ENCODE measurements at regions not wholly inside any gene's neighbourhood (a gene's known extent, or its start where the extent isn't known, plus 50 kb on each side); places are given as distances from the start of the nearest gene placed in this dataset.
"Not testable (repeated sequence)": the region's sequence is repeated elsewhere in the genome, so short reads cannot be mapped to it uniquely, and the experiment has no call there.

DNA sequence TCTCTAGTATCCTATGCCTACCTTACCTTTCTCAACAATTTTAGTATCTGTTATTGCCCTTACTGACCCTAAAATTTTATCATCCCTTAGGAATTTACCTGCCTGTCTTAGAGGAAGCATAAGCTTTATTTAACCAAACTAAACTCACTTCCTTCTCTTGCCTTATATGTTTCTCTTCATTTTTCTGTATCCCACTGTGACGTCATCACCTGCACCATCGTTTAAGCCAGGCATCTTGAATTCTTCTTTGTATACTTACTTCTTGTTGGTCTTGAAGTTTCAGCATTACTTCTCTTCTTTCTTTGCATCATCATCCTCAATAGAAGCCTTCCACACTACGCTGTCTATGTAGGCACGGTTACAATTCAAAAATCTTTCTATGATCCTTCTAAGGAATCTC, 231.0 kb upstream of the SMIM30 start:
- Histone ChIP-seq H3K27ac (ENCODE audit: insufficient read depth, low read length, poor library complexity, severe bottlenecking) (no peak overlapping the region), H3K4me3 (ENCODE audit: insufficient read depth, low read depth, low read length, poor library complexity, severe bottlenecking) (no peak overlapping the region), H3K36me3 (ENCODE audit: control insufficient read depth, insufficient read depth, low read length) (no peaks in the 10 kb centered on the region), H3K27me3 (replicated peaks; ENCODE audit: control insufficient read depth, insufficient read depth, low read length, poor library complexity, severe bottlenecking) (no peaks in the 10 kb centered on the region), H3K4me1 (ENCODE audit: control insufficient read depth, insufficient read depth, low read length, poor library complexity, severe bottlenecking) (no peaks in the 10 kb centered on the region), H3K9me3 (ENCODE audit: control insufficient read depth, low read length) (no peaks in the 10 kb centered on the region)
- DNase-seq, result no peak

DNA sequence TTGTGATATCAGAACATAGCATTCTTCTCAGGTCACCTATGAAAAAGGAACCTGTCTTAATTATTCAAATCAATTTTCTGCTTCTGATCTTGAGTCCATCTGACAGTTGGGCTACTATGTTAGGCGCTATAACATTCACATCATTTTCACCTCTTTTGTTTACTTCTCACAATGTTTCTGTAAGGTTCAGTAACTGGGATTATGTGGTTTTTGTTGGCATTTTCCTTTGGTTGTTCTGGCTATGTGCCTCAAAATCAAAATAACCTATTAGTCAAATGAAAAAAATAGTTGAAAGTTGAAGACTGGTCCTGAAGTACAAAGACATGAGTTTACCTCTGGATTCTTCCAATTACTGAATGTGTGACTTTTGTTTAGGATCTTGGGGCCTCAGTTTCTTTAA, 221.3 kb upstream of the SMIM30 start:
- Histone ChIP-seq H3K27ac (ENCODE audit: insufficient read depth, low read length, poor library complexity, severe bottlenecking) (no peak overlapping the region), H3K4me3 (ENCODE audit: insufficient read depth, low read depth, low read length, poor library complexity, severe bottlenecking) (no peak overlapping the region), H3K27me3 (replicated peaks; ENCODE audit: control insufficient read depth, insufficient read depth, low read length, poor library complexity, severe bottlenecking) (no peaks in the 10 kb centered on the region), H3K4me1 (ENCODE audit: control insufficient read depth, insufficient read depth, low read length, poor library complexity, severe bottlenecking) (no peaks in the 10 kb centered on the region), H3K9me3 (ENCODE audit: control insufficient read depth, low read length) (no peaks in the 10 kb centered on the region), H3K36me3 (ENCODE audit: control insufficient read depth, insufficient read depth, low read length) (no peaks in the 10 kb centered on the region)
- no peak for DNase-seq

DNA sequence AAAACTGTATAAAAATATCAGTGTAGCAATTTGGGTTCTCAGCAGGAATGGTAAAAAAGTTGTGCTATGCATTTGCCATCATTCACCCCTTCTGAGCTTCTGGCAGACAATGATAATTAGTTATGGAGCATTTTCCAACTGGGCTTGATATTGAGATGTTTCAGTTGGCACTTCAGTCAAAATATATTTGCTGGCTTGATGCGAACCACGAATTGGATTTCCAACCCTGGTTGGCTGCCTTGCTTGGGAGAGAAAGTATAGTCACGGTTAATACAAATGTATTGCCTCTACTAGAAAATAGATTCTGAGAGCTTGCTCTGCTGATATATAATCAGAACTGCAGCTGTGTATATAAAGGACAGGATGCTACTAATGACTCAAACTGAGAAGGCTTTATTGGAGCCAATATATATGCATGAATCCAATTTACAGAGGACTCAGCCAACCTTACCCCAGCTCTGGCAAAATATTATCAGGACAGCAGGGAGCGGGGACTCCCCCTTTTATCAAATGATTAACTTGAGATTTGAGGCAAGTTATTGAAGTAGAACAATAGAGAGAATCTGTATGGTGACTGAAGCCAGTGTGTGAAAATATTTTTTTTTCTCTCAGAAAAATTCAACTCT, 219.8 kb upstream of the SMIM30 start:
- no peaks in the 10 kb centered on the region for H3K36me3 ChIP-seq (ENCODE audit: control insufficient read depth, insufficient read depth, low read length)
- no peak overlapping the region for H3K27ac ChIP-seq (ENCODE audit: insufficient read depth, low read length, poor library complexity, severe bottlenecking)
- no peak overlapping the region for H3K4me3 ChIP-seq (ENCODE audit: insufficient read depth, low read depth, low read length, poor library complexity, severe bottlenecking)
- no peaks in the 10 kb centered on the region for H3K27me3 ChIP-seq (replicated peaks; ENCODE audit: control insufficient read depth, insufficient read depth, low read length, poor library complexity, severe bottlenecking)
- no peaks in the 10 kb centered on the region for H3K9me3 ChIP-seq (ENCODE audit: control insufficient read depth, low read length)
- no peaks in the 10 kb centered on the region for H3K4me1 ChIP-seq (ENCODE audit: control insufficient read depth, insufficient read depth, low read length, poor library complexity, severe bottlenecking)
- DNase-seq, result no peak

DNA sequence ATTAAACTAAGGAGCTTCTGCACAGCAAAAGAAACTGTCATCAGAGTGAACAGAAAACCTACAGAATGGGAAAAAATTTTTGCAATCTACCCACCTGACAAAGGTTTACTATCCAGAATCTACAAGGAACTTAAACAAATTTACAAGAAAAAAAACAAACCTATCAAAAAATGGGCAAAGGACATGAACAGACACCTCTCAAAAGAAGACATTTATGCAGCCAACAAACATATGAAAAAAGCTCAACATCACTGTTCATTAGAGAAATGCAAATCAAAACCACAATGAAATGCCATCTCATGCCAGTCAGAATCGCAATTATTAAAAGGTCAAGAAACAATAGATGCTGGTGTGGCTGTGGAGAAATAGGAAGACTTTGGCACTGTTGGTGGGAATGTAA, 218.5 kb upstream of the SMIM30 start:
- not testable (repeated sequence) for H3K27me3 ChIP-seq (replicated peaks; ENCODE audit: control insufficient read depth, insufficient read depth, low read length, poor library complexity, severe bottlenecking); H3K27ac ChIP-seq (ENCODE audit: insufficient read depth, low read length, poor library complexity, severe bottlenecking); DNase-seq; H3K4me3 ChIP-seq (ENCODE audit: insufficient read depth, low read depth, low read length, poor library complexity, severe bottlenecking); H3K36me3 ChIP-seq (ENCODE audit: control insufficient read depth, insufficient read depth, low read length); H3K9me3 ChIP-seq (ENCODE audit: control insufficient read depth, low read length); H3K4me1 ChIP-seq (ENCODE audit: control insufficient read depth, insufficient read depth, low read length, poor library complexity, severe bottlenecking)

GRCh38 chr7:113331155-113331898, 213.0 kb upstream of the SMIM30 start:
- Histone ChIP-seq H3K27me3 (replicated peaks; ENCODE audit: control insufficient read depth, insufficient read depth, low read length, poor library complexity, severe bottlenecking) (no peaks in the 10 kb centered on the region), H3K4me1 (ENCODE audit: control insufficient read depth, insufficient read depth, low read length, poor library complexity, severe bottlenecking) (no peaks in the 10 kb centered on the region), H3K4me3 (ENCODE audit: insufficient read depth, low read depth, low read length, poor library complexity, severe bottlenecking) (no peak overlapping the region), H3K27ac (ENCODE audit: insufficient read depth, low read length, poor library complexity, severe bottlenecking) (no peak overlapping the region), H3K9me3 (ENCODE audit: control insufficient read depth, low read length) (no peaks in the 10 kb centered on the region), H3K36me3 (ENCODE audit: control insufficient read depth, insufficient read depth, low read length) (no peaks in the 10 kb centered on the region)
- no peak for DNase-seq

GRCh38 chr7:113321201-113321600, 202.8 kb upstream of the SMIM30 start:
- H3K4me3 ChIP-seq (ENCODE audit: insufficient read depth, low read depth, low read length, poor library complexity, severe bottlenecking), result no peak overlapping the region
- no peak for DNase-seq
- no peak overlapping the region for H3K27ac ChIP-seq (ENCODE audit: insufficient read depth, low read length, poor library complexity, severe bottlenecking)
- no peaks in the 10 kb centered on the region for H3K9me3 ChIP-seq (ENCODE audit: control insufficient read depth, low read length)
- H3K36me3 ChIP-seq (ENCODE audit: control insufficient read depth, insufficient read depth, low read length), result no peaks in the 10 kb centered on the region
- no peaks in the 10 kb centered on the region for H3K4me1 ChIP-seq (ENCODE audit: control insufficient read depth, insufficient read depth, low read length, poor library complexity, severe bottlenecking)
- H3K27me3 ChIP-seq (replicated peaks; ENCODE audit: control insufficient read depth, insufficient read depth, low read length, poor library complexity, severe bottlenecking), result no peaks in the 10 kb centered on the region

DNA sequence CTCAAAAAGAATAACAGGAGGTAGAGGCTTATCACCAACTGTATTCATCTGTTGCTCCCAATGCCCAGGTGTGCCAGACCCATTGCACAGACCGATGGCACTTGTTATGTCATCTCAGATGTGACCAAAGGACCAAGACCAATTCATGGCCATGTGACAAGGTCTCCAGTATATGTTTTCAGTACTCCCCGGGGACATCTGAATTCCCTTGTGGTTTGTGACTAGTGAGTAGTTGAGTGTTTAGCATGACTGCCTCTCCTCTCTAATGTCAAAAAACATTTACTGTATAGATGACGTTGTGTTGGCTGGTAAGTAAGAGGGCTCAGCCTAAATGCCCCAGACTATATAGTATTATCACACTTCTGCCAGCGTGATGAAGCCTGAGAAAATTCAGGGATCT, 202.1 kb upstream of the SMIM30 start:
- no peak overlapping the region for H3K4me3 ChIP-seq (ENCODE audit: insufficient read depth, low read depth, low read length, poor library complexity, severe bottlenecking)
- H3K4me1 ChIP-seq (ENCODE audit: control insufficient read depth, insufficient read depth, low read length, poor library complexity, severe bottlenecking), result no peaks in the 10 kb centered on the region
- no peaks in the 10 kb centered on the region for H3K36me3 ChIP-seq (ENCODE audit: control insufficient read depth, insufficient read depth, low read length)
- H3K9me3 ChIP-seq (ENCODE audit: control insufficient read depth, low read length), result no peaks in the 10 kb centered on the region
- no peak overlapping the region for H3K27ac ChIP-seq (ENCODE audit: insufficient read depth, low read length, poor library complexity, severe bottlenecking)
- no peak for DNase-seq
- H3K27me3 ChIP-seq (replicated peaks; ENCODE audit: control insufficient read depth, insufficient read depth, low read length, poor library complexity, severe bottlenecking), result no peaks in the 10 kb centered on the region

GRCh38 chr7:113314594-113314993, 196.2 kb upstream of the SMIM30 start:
- no peaks in the 10 kb centered on the region for H3K27me3 ChIP-seq (replicated peaks; ENCODE audit: control insufficient read depth, insufficient read depth, low read length, poor library complexity, severe bottlenecking)
- no peaks in the 10 kb centered on the region for H3K4me1 ChIP-seq (ENCODE audit: control insufficient read depth, insufficient read depth, low read length, poor library complexity, severe bottlenecking)
- H3K36me3 ChIP-seq (ENCODE audit: control insufficient read depth, insufficient read depth, low read length), result no peaks in the 10 kb centered on the region
- no peaks in the 10 kb centered on the region for H3K9me3 ChIP-seq (ENCODE audit: control insufficient read depth, low read length)
- no peak for DNase-seq
- no peak overlapping the region for H3K27ac ChIP-seq (ENCODE audit: insufficient read depth, low read length, poor library complexity, severe bottlenecking)
- H3K4me3 ChIP-seq (ENCODE audit: insufficient read depth, low read depth, low read length, poor library complexity, severe bottlenecking), result no peak overlapping the region

DNA sequence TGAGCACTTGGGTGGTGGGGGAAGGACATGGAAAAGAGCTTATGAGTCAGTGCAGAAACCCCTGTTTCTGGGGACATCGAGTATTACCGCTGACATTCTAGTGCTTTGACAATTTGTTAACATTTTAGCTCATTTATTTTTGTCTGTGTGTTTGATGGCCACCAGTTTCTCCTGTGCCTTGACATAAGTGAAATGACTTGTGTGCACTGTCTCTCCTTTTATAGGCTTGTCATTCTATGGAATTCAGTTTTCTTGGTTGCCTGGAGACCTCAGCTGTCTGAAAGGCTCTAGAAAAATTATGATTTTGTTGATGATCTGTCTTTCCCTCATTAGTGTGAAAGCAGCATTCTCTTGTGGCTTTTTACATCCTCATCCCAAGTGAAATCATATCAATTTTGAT, 190.0 kb upstream of the SMIM30 start:
- Histone ChIP-seq H3K27me3 (replicated peaks; ENCODE audit: control insufficient read depth, insufficient read depth, low read length, poor library complexity, severe bottlenecking) (no peaks in the 10 kb centered on the region), H3K36me3 (ENCODE audit: control insufficient read depth, insufficient read depth, low read length) (no peaks in the 10 kb centered on the region), H3K4me3 (ENCODE audit: insufficient read depth, low read depth, low read length, poor library complexity, severe bottlenecking) (no peak overlapping the region), H3K27ac (ENCODE audit: insufficient read depth, low read length, poor library complexity, severe bottlenecking) (no peak overlapping the region), H3K4me1 (ENCODE audit: control insufficient read depth, insufficient read depth, low read length, poor library complexity, severe bottlenecking) (no peaks in the 10 kb centered on the region), H3K9me3 (ENCODE audit: control insufficient read depth, low read length) (no peaks in the 10 kb centered on the region)
- no peak for DNase-seq

DNA sequence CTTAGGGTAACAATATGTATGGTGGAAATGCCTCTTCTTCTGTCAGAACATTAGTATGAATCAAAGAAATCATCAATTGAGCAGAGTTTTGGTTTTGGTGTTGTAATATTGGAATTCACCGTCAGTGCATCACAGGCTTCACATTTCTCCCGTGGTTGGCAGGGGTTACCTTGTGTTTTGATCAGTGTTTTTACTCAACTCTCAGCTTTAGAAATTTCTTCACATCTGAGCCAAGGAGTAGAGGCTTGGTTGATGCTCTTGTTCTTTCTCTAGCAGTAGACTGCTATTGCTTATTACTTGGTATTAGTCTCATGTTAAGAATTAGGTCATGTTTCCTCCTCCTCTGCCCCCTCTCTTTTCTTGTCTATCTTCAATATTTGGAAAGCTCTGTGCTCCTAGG, 188.8 kb upstream of the SMIM30 start:
- Histone ChIP-seq H3K27me3 (replicated peaks; ENCODE audit: control insufficient read depth, insufficient read depth, low read length, poor library complexity, severe bottlenecking) (no peaks in the 10 kb centered on the region), H3K36me3 (ENCODE audit: control insufficient read depth, insufficient read depth, low read length) (no peaks in the 10 kb centered on the region), H3K27ac (ENCODE audit: insufficient read depth, low read length, poor library complexity, severe bottlenecking) (no peak overlapping the region), H3K9me3 (ENCODE audit: control insufficient read depth, low read length) (no peaks in the 10 kb centered on the region), H3K4me1 (ENCODE audit: control insufficient read depth, insufficient read depth, low read length, poor library complexity, severe bottlenecking) (no peaks in the 10 kb centered on the region), H3K4me3 (ENCODE audit: insufficient read depth, low read depth, low read length, poor library complexity, severe bottlenecking) (no peak overlapping the region)
- DNase-seq, result no peak

Data from effector memory CD4-positive, alpha-beta T cell (primary cell).